PFSK-1 (cell line): ENCODE measurements at regions not wholly inside any gene's neighbourhood (a gene's known extent, or its start where the extent isn't known, plus 50 kb on each side); places are given as distances from the start of the nearest gene placed in this dataset.

Experiments
- POLR2AphosphoS5 ChIP-seq: IDR thresholded peaks from 2 replicates; pipeline ENCODE4 v1.6.1; 2012; ENCODE audit warnings: low read depth, mild to moderate bottlenecking, control low read depth, low read length, moderate library complexity
- REST ChIP-seq, 2 experiments: IDR thresholded peaks; 2 replicates each; pipeline versions ENCODE4 v1.6.1 to v1.8.0; 2011 to 2012; ENCODE audit warnings: low read depth in 2 of 2, low read length in 2 of 2, control low read depth in 1 of 2, inconsistent platforms in 1 of 2, mild to moderate bottlenecking in 1 of 2, moderate library complexity in 1 of 2; ENCODE audit not compliant: insufficient read depth in 1 of 2
- SIN3A ChIP-seq: IDR thresholded peaks from 2 replicates; pipeline ENCODE4 v1.6.1; 2012; ENCODE audit warnings: mild to moderate bottlenecking, low read length, moderate library complexity, borderline replicate concordance; ENCODE audit not compliant: insufficient read depth
- TAF1 ChIP-seq: IDR thresholded peaks from 2 replicates; pipeline ENCODE4 v1.6.1; 2012; ENCODE audit warnings: low read length, control low read depth, borderline replicate concordance; ENCODE audit not compliant: insufficient read depth

GRCh38 chr6:12356431-12356830, 66.3 kb downstream of the EDN1 start:
- TF ChIP-seq POLR2AphosphoS5 (no peak), TAF1 (no peak), REST (IDR thresholded peaks at IDR 0.05; ENCODE audit: insufficient read depth in 1 of 2, low read depth in 2 of 2, low read length in 2 of 2) (no peak), SIN3A (no peak)
